ENCODE measurements at regions not wholly inside any gene's neighbourhood (a gene's known extent, or its start where the extent isn't known, plus 50 kb on each side); places are given as distances from the start of the nearest gene placed in this dataset.

GRCh38 chr12:88325816-88326189, 183.7 kb downstream of the TMTC3 start:
- no peak for DNase-seq (ENCODE audit: low read depth)
- Histone ChIP-seq H3K36me3 (ENCODE audit: control insufficient read depth, insufficient read depth, low read length) (no peaks in the 10 kb centered on the region), H3K4me3 (ENCODE audit: low read depth, low read length) (no peak overlapping the region), H3K27me3 (ENCODE audit: control insufficient read depth, insufficient read depth, low read length) (no peaks in the 10 kb centered on the region)
- no peak for TF ChIP-seq CTCF (IDR thresholded peaks at IDR 0.05; ENCODE audit: insufficient read depth, low read length, severe bottlenecking)
- no peak for FAIRE-seq

- TF ChIP-seq CTCF (IDR thresholded peaks at IDR 0.05; ENCODE audit: insufficient read depth, low read length, severe bottlenecking), result no peak
- H3K4me3 ChIP-seq (ENCODE audit: low read depth, low read length), result no peak overlapping the region
- H3K36me3 ChIP-seq (ENCODE audit: control insufficient read depth, insufficient read depth, low read length), result no peaks in the 10 kb centered on the region
- DNase-seq (ENCODE audit: low read depth) (no peak), FAIRE-seq (no peak)
- no peaks in the 10 kb centered on the region for H3K27me3 ChIP-seq (ENCODE audit: control insufficient read depth, insufficient read depth, low read length)
Measured at GRCh38 chr12:88327276-88327675, 185.2 kb downstream of the TMTC3 start.

DNA sequence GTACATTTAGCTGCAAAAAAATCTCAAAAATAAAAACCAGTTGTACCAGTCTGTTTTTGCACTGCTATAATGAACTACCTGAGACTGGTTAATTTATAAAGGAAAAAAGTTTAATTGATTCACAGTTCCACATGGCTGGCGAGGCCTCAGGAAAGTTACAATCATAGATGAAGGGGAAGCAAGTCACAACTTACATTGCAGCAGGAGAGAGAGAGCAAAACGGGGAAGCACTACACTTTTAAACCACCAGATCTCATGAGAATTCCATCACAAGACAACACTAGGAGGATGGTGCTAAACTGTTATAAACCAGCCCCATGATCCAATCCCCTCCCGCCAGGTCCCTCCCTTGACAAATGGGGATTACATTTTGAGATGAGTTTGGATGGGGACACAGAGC, 186.0 kb downstream of the TMTC3 start:
- TF ChIP-seq CTCF (IDR thresholded peaks at IDR 0.05; ENCODE audit: insufficient read depth, low read length, severe bottlenecking), result no peak
- Histone ChIP-seq H3K4me3 (ENCODE audit: low read depth, low read length) (no peak overlapping the region), H3K36me3 (ENCODE audit: control insufficient read depth, insufficient read depth, low read length) (no peaks in the 10 kb centered on the region), H3K27me3 (ENCODE audit: control insufficient read depth, insufficient read depth, low read length) (no peaks in the 10 kb centered on the region)
- DNase-seq (ENCODE audit: low read depth) (no peak), FAIRE-seq (no peak)

- TF ChIP-seq CTCF (IDR thresholded peaks at IDR 0.05; ENCODE audit: insufficient read depth, low read length, severe bottlenecking), result no peak
- Histone ChIP-seq H3K4me3 (ENCODE audit: low read depth, low read length) (no peak overlapping the region), H3K27me3 (ENCODE audit: control insufficient read depth, insufficient read depth, low read length) (no peaks in the 10 kb centered on the region), H3K36me3 (ENCODE audit: control insufficient read depth, insufficient read depth, low read length) (no peaks in the 10 kb centered on the region)
- DNase-seq (ENCODE audit: low read depth), result no peak
- FAIRE-seq, result no peak
Measured at GRCh38 chr12:88329833-88330232, 187.7 kb downstream of the TMTC3 start.

DNA sequence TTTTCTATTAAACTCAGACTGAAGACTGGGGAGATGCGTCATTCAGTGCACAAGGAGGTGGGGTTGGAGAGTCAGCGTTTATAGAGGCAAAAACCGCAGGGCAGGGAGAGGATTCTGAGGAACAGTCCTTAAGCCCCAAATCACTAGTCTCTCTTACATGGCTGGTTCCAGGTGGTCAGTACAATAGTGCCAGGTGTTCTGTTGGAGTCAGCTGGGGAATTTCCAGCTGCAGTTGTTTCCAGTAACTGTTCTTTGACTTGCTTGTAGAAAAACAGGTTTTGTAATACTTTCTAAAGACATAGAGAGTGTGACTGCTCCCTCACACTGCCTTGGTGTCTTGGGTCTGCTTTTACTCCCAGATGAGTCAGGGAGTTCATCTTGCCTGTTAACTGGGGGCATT, 192.2 kb downstream of the TMTC3 start:
- H3K36me3 ChIP-seq (ENCODE audit: control insufficient read depth, insufficient read depth, low read length), result no peaks in the 10 kb centered on the region
- TF ChIP-seq CTCF (IDR thresholded peaks at IDR 0.05; ENCODE audit: insufficient read depth, low read length, severe bottlenecking), result no peak
- H3K27me3 ChIP-seq (ENCODE audit: control insufficient read depth, insufficient read depth, low read length), result no peaks in the 10 kb centered on the region
- DNase-seq (ENCODE audit: low read depth), result peak; percentile 95
- no peak for FAIRE-seq
- H3K4me3 ChIP-seq (ENCODE audit: low read depth, low read length), result no peak overlapping the region

DNA sequence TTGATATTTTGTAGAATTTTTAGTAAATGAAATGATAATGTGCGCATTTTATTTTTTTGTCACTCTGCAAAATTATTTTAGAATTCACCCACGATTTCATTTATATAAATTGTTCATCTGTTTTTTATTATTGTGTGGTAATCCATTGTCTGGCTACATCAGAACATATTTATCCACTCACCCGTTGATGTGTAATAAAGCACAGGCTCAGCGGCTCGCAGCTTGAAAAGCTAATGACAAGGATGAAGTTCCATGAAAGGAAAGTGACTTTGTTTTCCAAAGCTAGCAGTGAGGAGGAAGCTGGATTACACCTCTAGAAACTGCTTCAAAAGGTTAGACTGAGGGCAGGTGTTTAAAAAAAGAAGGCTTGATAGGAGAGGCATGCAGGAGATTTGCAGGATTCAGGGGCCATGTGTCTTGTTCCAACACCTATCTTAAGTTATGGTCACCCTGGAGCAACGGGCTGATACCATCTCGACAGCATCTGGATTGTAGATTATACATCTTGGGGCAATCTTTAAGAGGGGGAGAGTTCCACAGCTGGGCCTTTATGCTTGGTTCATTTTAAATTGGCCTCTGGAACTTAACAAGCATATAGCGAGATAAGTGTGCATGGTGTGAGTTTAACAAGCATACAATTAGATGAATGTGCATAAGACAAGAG, 194.1 kb downstream of the TMTC3 start:
- no peaks in the 10 kb centered on the region for H3K36me3 ChIP-seq (ENCODE audit: control insufficient read depth, insufficient read depth, low read length)
- H3K27me3 ChIP-seq (ENCODE audit: control insufficient read depth, insufficient read depth, low read length), result no peaks in the 10 kb centered on the region
- FAIRE-seq (no peak), DNase-seq (ENCODE audit: low read depth) (no peak)
- H3K4me3 ChIP-seq (ENCODE audit: low read depth, low read length), result no peak overlapping the region
- no peak for TF ChIP-seq CTCF (IDR thresholded peaks at IDR 0.05; ENCODE audit: insufficient read depth, low read length, severe bottlenecking)

Data from bronchial epithelial cell (primary cell).